ENCODE measurements at regions not wholly inside any gene's neighbourhood (a gene's known extent, or its start where the extent isn't known, plus 50 kb on each side); places are given as distances from the start of the nearest gene placed in this dataset.
"Not testable (repeated sequence)": the region's sequence is repeated elsewhere in the genome, so short reads cannot be mapped to it uniquely, and the experiment has no call there.

- no peak for DNase-seq (ENCODE audit: low read depth, low spot score)
These were observed 214.0 kb downstream of the OR4C45 start for GRCh38 chr11:50246699-50247098.

DNA sequence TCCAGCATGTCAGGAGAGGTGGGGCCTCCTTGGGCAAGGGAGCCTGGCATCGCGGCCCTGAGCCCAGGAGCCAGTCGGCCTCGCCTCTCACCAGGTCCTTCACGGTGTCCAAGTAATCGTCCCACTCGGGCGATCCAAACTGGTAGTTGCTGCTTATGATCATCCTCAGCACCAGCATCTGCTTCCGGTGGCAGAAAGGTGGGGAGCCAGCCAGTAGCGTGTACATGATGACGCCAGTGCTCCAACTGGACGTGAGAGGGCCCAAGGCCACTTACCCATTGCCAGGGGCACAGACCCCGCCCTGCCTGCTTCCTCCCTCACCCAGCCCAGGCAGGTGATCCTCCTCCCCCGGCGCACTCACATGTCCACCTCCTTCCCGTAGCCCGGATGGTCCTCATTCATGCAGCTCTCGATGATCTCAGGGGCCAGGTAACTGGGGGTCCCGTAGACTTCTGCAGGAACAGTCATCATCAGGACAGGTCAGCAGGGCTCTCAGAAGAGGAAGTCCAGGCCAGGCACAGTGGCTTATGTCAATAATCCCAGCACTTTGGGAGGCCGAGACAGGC lies 214.7 kb downstream of the OR4C45 start:
- DNase-seq (ENCODE audit: low read depth, low spot score): no peak

DNA sequence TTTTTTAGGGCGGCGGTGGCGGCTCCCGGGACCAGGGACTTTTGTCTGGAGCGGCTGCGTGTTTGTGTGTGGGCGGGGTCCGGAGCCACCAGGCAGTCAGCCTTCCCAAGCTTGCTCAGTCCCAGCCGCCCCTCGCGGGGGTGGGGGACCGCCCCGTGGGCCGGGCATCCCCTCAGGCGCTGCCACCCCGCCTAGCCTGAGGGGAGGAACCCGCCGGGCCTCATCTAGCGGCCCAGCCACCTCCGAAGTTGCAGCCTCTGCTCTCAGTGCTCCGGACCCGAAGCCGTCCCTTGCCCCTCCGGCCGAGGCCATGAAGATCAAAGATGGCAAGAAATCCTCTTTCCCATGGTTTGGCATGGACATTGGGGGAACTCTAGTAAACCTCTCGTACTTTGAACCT lies 235.2 kb downstream of the OR4C45 start:
- DNase-seq (ENCODE audit: low read depth, low spot score): no peak

DNA sequence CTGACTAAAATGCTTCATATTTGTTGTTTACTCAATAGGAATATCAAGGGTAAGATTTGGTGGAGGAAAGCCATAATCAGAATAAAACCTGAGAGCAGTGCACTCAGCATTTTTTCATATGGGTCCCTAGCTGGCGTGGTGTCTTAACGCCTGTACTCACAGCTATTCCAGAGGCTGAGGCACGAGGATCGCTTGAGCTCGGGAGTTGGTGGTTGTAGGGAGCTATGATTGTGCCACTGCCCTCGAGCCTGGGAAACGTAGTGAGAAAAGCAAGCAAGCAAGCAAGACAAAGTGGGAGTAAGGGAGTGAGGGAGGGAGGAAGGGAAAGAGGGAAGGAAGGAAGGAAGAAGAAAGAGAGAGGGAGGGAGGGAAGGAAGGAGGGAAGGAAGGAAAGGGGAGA lies 242.5 kb downstream of the OR4C45 start:
- DNase-seq (ENCODE audit: low read depth, low spot score): no peak

DNA sequence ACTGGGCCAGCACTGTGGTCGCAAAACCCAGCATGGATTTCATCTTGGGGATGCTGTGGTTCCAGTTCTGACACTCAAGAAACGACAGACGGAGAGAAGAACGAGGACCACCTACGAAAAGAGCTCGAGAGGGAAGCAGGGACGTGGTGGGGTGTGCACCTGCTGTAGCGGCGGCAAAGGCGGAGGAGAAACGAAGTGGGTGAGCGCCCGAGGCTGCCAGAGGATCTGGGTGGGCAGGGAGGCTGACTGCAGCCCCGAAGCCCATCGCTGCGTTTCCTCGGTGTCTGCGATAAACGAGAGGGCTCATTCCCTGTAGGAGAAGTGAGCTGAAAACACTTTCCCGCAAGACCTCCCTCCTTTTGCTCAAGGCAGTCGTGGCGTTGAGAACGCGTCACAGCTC lies 246.1 kb downstream of the OR4C45 start:
- DNase-seq (ENCODE audit: low read depth, low spot score): no peak

GRCh38 chr11:50298182-50298988 lies 265.7 kb downstream of the OR4C45 start:
- DNase-seq (ENCODE audit: low read depth, low spot score): no peak

DNA sequence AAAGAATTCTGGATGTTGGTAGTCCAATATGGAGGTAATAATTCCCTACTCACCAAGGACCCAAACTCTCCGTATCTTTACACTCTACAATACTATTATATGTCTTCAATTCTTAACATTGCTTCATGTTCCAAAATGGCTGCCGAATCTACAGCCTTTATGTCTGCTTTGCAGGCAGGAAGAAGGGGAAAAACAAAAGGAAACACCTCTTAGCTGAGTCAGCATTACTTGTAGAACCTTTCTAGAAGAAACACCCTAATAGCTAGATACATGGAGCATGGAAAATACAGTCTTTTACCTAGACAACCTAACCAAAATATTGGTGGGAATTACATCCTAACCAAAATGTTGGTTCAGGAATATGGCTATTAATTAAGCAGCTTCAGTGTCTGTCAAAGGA lies 298.0 kb downstream of the OR4C45 start:
- DNase-seq (ENCODE audit: low read depth, low spot score): not testable (repeated sequence)

DNA sequence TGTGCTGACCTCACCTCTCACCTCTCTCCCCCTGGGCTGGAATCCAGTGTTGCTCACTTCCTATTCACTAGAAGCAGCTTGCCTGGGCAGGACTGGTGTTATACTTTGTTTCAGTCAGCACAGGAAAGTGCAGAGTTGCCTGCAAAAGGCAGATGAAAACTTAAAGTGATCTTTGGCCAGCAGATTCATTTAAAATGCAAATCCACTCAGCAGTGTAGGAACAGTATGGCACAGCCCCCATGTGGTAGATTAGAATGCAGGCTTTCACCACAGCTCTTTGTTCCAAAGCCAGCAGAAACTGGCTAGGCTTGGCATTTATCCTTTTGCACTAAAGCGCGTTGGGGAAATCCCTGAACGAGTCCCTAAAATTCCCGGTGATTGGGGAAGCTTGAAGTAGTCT lies 301.2 kb downstream of the OR4C45 start:
- no peak for DNase-seq (ENCODE audit: low read depth, low spot score)

- DNase-seq (ENCODE audit: low read depth, low spot score): not testable (repeated sequence)
These were observed 304.8 kb downstream of the OR4C45 start for GRCh38 chr11:50337432-50337831.

- DNase-seq (ENCODE audit: low read depth, low spot score): not testable (repeated sequence)
These were observed 315.3 kb downstream of the OR4C45 start for GRCh38 chr11:50348018-50348417.

DNA sequence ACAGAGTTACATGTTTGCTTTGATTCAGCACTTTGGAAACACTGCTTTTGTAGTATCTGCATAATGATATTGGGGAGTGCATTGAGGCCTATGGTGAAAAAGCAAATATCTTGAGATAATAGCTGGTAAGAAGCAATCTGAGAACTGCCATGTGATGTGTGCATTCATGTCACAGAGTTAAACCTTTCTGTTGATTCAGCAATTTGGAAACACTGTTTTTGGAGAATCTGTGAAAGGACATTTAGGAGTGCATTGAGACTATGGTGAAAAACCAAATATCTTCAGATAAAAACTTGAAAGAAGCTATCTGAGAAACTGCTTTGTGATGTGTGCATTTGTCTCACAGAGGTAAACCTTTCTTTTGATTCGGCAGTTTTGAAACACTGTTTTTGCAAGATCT lies 346.8 kb downstream of the OR4C45 start:
- no peak for DNase-seq (ENCODE audit: low read depth, low spot score)

DNA sequence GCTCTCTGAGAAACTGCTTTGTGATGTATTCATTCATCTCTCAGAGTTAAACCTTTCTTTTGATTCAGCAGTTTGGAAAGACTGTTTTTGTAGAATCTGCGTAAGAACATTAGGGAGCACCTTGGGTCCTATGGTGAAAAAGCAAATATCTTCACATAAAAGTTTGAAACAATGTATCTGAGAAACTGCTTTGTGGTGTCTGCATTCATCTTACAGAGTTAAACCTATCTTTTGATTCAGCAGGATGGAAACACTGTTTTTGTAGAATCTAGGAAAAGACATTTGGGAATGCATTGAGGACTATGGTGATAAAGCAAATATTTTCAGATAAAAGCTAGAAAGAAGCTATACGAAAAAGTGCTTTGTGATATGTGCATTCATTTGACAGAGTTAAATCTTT lies 361.3 kb downstream of the OR4C45 start:
- no peak for DNase-seq (ENCODE audit: low read depth, low spot score)

DNA sequence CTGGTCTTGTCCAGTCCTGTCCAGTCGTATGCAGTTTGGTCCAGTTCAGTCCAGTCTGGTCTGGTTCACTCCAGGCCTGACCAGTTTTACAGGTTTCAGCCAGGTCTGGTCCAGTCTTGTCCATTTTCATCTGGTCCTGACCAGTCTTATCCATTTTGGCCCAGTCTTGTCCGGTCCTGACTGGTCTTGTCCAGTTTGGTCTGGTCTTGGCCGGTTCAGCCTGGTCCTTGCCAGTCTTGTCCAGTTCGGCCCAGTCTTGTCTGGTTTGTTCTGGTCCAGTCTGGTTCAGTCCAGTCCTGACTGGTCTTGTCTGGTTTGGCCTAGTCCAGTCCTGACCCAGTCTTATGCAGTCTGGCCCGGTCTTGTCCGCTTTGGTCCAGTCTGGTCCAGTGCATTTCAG lies 380.2 kb downstream of the OR4C45 start:
- peak; percentile 1 for DNase-seq (ENCODE audit: low read depth, low spot score)

DNA sequence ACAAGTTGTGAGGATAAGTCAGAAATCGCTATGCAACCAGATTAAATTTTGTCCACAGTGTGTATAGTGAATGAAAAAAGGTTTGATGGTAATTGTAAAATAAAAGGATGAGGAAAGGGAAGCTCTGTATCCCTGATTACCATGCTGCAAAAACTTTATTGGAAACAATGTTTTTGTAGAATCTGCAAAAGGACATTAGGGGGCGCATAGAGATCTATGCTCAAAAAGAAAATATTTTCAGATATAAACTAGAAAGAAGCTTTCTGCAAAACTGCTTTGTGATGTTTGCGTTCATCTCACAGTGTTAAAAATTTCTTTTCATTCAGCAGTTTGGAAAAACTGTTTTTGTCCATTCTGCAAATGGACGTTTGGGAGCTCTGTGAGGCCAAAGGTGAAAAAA lies 390.5 kb downstream of the OR4C45 start:
- no peak for DNase-seq (ENCODE audit: low read depth, low spot score)

Measured in ELF-1 (cell line).